SU-DHL-6 (cell line): ENCODE measurements at regions not wholly inside any gene's neighbourhood (a gene's known extent, or its start where the extent isn't known, plus 50 kb on each side); places are given as distances from the start of the nearest gene placed in this dataset.

Source experiments
- EZH2phosphoT487 ChIP-seq: fragments of 200-600 bp; sonication (generic), shearing (Covaris generic); conservative IDR thresholded peaks from 2 replicates; pipeline ENCODE4 v1.6.1; 2018; ENCODE audit warnings: mild to moderate bottlenecking, antibody characterized with exemption, low read length, moderate library complexity, mixed read lengths
- TF ChIP-seq, protein P1 (sequence below): fragments of 200-600 bp; sonication (generic); IDR thresholded peaks from one replicate; pipeline ENCODE4 v1.5.1; 2017; ENCODE audit warnings: antibody characterized with exemption, mild to moderate bottlenecking, low read length, moderate library complexity; ENCODE audit not compliant: insufficient read depth, poor library complexity, severe bottlenecking

DNA sequence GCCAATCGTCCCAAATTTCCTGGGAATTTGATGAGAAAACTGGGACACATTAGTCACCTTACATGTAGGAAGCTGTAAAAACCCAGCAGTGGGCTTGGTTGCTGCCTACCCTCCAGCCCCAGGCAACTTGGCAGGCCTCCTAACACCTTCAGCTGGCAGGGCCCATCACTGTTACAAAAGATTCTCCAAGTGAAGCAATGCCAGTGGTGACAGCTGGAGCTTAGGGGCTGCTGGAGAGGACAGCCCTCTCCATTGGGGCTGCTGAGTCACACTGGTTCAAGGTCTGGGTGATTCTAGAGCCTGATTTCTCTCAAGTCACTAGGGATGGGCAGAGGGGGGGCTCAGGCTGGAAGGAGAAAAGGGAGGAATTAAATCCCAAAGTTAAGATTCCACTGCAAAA is 180.6 kb downstream of the COPRS start:
- TF ChIP-seq, protein P1, sequence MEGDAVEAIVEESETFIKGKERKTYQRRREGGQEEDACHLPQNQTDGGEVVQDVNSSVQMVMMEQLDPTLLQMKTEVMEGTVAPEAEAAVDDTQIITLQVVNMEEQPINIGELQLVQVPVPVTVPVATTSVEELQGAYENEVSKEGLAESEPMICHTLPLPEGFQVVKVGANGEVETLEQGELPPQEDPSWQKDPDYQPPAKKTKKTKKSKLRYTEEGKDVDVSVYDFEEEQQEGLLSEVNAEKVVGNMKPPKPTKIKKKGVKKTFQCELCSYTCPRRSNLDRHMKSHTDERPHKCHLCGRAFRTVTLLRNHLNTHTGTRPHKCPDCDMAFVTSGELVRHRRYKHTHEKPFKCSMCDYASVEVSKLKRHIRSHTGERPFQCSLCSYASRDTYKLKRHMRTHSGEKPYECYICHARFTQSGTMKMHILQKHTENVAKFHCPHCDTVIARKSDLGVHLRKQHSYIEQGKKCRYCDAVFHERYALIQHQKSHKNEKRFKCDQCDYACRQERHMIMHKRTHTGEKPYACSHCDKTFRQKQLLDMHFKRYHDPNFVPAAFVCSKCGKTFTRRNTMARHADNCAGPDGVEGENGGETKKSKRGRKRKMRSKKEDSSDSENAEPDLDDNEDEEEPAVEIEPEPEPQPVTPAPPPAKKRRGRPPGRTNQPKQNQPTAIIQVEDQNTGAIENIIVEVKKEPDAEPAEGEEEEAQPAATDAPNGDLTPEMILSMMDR: no peak
- TF ChIP-seq EZH2phosphoT487: no peak
